H9 (cell line): ENCODE measurements at regions not wholly inside any gene's neighbourhood (a gene's known extent, or its start where the extent isn't known, plus 50 kb on each side); places are given as distances from the start of the nearest gene placed in this dataset.

Source experiments
- DNase-seq: peaks from one replicate; pipeline ENCODE4 v3.0.0-alpha.2; 2017
- H2AFZ ChIP-seq: one replicate; pipeline ENCODE4 v1.6.1; 2013; ENCODE audit warnings: mild to moderate bottlenecking, low read length, control low read depth, moderate library complexity
- H2AK5ac ChIP-seq: 2 replicates; pipeline ENCODE4 v1.6.1; 2013; ENCODE audit warnings: low read length, control low read depth, mixed read lengths; ENCODE audit not compliant: insufficient read length
- H2BK120ac ChIP-seq: one replicate; pipeline ENCODE4 v1.6.1; 2013; ENCODE audit warnings: low read depth, mild to moderate bottlenecking, low read length, control low read depth, inconsistent platforms; ENCODE audit not compliant: poor library complexity, severe bottlenecking
- H2BK12ac ChIP-seq: 2 replicates; pipeline ENCODE4 v1.6.1; 2013; ENCODE audit warnings: low read length, control low read depth, mixed read lengths, low read depth; ENCODE audit not compliant: insufficient read length
- H2BK15ac ChIP-seq: 2 replicates; pipeline ENCODE4 v1.6.1; 2013; ENCODE audit warnings: low read depth, low read length, control low read depth
- H2BK20ac ChIP-seq: one replicate; pipeline ENCODE4 v1.6.1; 2013; ENCODE audit warnings: low read depth, mild to moderate bottlenecking, low read length, control low read depth, inconsistent platforms; ENCODE audit not compliant: poor library complexity, severe bottlenecking
- H2BK5ac ChIP-seq: 2 replicates; pipeline ENCODE4 v1.6.1; 2013; ENCODE audit warnings: low read length, control low read depth, mixed read lengths; ENCODE audit not compliant: insufficient read length
- H3K14ac ChIP-seq: 2 replicates; pipeline ENCODE4 v1.6.1; 2013; ENCODE audit warnings: low read length, control low read depth; ENCODE audit not compliant: insufficient read depth
- H3K18ac ChIP-seq: 2 replicates; pipeline ENCODE4 v1.6.1; 2013; ENCODE audit warnings: low read depth, mild to moderate bottlenecking, mixed read lengths, low read length, control low read depth; ENCODE audit not compliant: insufficient read length
- H3K23ac ChIP-seq: 2 replicates; pipeline ENCODE4 v1.6.1; 2013; ENCODE audit warnings: low read length, control low read depth, mixed read lengths, low read depth; ENCODE audit not compliant: insufficient read length
- H3K23me2 ChIP-seq: 2 replicates; pipeline ENCODE4 v1.6.1; 2013; ENCODE audit warnings: low read depth, mild to moderate bottlenecking, mixed read lengths, low read length, control low read depth; ENCODE audit not compliant: insufficient read length, poor library complexity, severe bottlenecking
- H3K27ac ChIP-seq: 2 replicates; pipeline ENCODE4 v1.5.1; 2013; ENCODE audit warnings: low read length, control low read depth, mixed read lengths, low read depth; ENCODE audit not compliant: insufficient read length
- H3K27me3 ChIP-seq: 2 replicates; pipeline ENCODE4 v1.6.1; 2013; ENCODE audit warnings: low read length, control low read depth, inconsistent platforms; ENCODE audit not compliant: insufficient read depth
- H3K4ac ChIP-seq: 2 replicates; pipeline ENCODE4 v1.6.1; 2013; ENCODE audit warnings: low read depth, mild to moderate bottlenecking, control low read depth, inconsistent platforms, low read length, moderate library complexity
- H3K4me1 ChIP-seq: 2 replicates; pipeline ENCODE4 v1.6.1; 2013; ENCODE audit warnings: low read length, control low read depth, inconsistent platforms; ENCODE audit not compliant: insufficient read depth
- H3K4me2 ChIP-seq: 2 replicates; pipeline ENCODE4 v1.6.1; 2013; ENCODE audit warnings: low read length, control low read depth, mixed read lengths; ENCODE audit not compliant: insufficient read length, insufficient read depth
- H3K56ac ChIP-seq: 2 replicates; pipeline ENCODE4 v1.6.1; 2013; ENCODE audit warnings: low read depth, mild to moderate bottlenecking, mixed read lengths, low read length, control low read depth; ENCODE audit not compliant: insufficient read length
- H3K79me1 ChIP-seq: 2 replicates; pipeline ENCODE4 v1.6.1; 2013; ENCODE audit warnings: low read depth, mild to moderate bottlenecking, moderate library complexity, low read length, control low read depth, inconsistent platforms; ENCODE audit not compliant: insufficient read depth, poor library complexity, severe bottlenecking
- H3K79me2 ChIP-seq: 2 replicates; pipeline ENCODE4 v1.6.1; 2013; ENCODE audit warnings: low read length, control low read depth, inconsistent platforms; ENCODE audit not compliant: insufficient read depth
- H3K9ac ChIP-seq: 2 replicates; pipeline ENCODE4 v1.6.1; 2013; ENCODE audit warnings: low read length, control low read depth, mixed read lengths; ENCODE audit not compliant: insufficient read length; ENCODE audit errors: extremely low read depth
- H3K9me3 ChIP-seq: one replicate; pipeline ENCODE4 v1.6.1; 2013; ENCODE audit warnings: low read depth, low read length, inconsistent platforms; ENCODE audit not compliant: control insufficient read depth
- H3T11ph ChIP-seq: one replicate; pipeline ENCODE4 v1.6.1; 2013; ENCODE audit warnings: mild to moderate bottlenecking, low read length, control low read depth, inconsistent platforms
- H4K20me1 ChIP-seq: one replicate; pipeline ENCODE4 v1.6.1; 2013; ENCODE audit not compliant: control insufficient read depth, insufficient read length, insufficient read depth
- H4K5ac ChIP-seq: 2 replicates; pipeline ENCODE4 v1.6.1; 2013; ENCODE audit warnings: low read depth, mild to moderate bottlenecking, mixed read lengths, low read length, control low read depth; ENCODE audit not compliant: insufficient read length
- H4K8ac ChIP-seq: replicated peaks from 2 replicates; pipeline ENCODE4 v1.6.1; 2013; ENCODE audit warnings: low read length, control low read depth, mixed read lengths, low read depth; ENCODE audit not compliant: insufficient read length
- H4K91ac ChIP-seq: 2 replicates; pipeline ENCODE4 v1.6.1; 2013; ENCODE audit warnings: low read depth, mild to moderate bottlenecking, moderate library complexity, mixed read lengths, low read length, control low read depth; ENCODE audit not compliant: insufficient read length
- H3K27ac Mint-ChIP-seq, 3 experiments: 2 replicates in 2 of 3; 3 replicates in 1 of 3; pipeline ENCODE4 v1.8.0; 2020 to 2021; ENCODE audit warnings: mixed read lengths in 3 of 3, mild to moderate bottlenecking in 1 of 3, moderate library complexity in 1 of 3
- H3K27me3 Mint-ChIP-seq: 2 replicates; pipeline ENCODE4 v1.8.0; 2021; ENCODE audit warnings: low read depth, mild to moderate bottlenecking, moderate library complexity, mixed read lengths
- H3K36me3 Mint-ChIP-seq, 3 experiments: 2 replicates in 2 of 3; 3 replicates in 1 of 3; pipeline ENCODE4 v1.8.0; 2020 to 2021; ENCODE audit warnings: low read depth in 3 of 3, mixed read lengths in 3 of 3; ENCODE audit not compliant: insufficient read depth in 1 of 3
- H3K4me1 Mint-ChIP-seq, 2 experiments: 2 replicates each; pipeline ENCODE4 v1.8.0; 2020; ENCODE audit warnings: mixed read lengths in 2 of 2
- H3K4me3 Mint-ChIP-seq, 2 experiments: 2 replicates in 1 of 2; 3 replicates in 1 of 2; pipeline ENCODE4 v1.8.0; 2020 to 2021; ENCODE audit warnings: mild to moderate bottlenecking in 2 of 2, mixed read lengths in 2 of 2, moderate library complexity in 1 of 2
- H3K9me3 Mint-ChIP-seq, 2 experiments: 2 replicates in 1 of 2; 3 replicates in 1 of 2; pipeline ENCODE4 v1.8.0; 2020; ENCODE audit warnings: mild to moderate bottlenecking in 2 of 2, mixed read lengths in 2 of 2, moderate library complexity in 1 of 2
- WGBS: extraction: QIAGEN DNeasy Blood & Tissue Kit; methylation state at CpG from one replicate; pipeline ENCODE4 v1.1.7; 2013; ENCODE audit warnings: missing lambda C conversion rate, low lambda C conversion rate, mixed read lengths; ENCODE audit not compliant: insufficient read length; ENCODE audit errors: extremely low coverage; 5-methylcytosine and 5-hydroxymethylcytosine counted together
- TF ChIP-seq, protein P1 (sequence below): fragments of 200-600 bp; sonication (generic); conservative IDR thresholded peaks from 3 replicates; pipeline ENCODE4 v1.8.0; 2021; ENCODE audit warnings: antibody characterized with exemption, mild to moderate bottlenecking

DNA sequence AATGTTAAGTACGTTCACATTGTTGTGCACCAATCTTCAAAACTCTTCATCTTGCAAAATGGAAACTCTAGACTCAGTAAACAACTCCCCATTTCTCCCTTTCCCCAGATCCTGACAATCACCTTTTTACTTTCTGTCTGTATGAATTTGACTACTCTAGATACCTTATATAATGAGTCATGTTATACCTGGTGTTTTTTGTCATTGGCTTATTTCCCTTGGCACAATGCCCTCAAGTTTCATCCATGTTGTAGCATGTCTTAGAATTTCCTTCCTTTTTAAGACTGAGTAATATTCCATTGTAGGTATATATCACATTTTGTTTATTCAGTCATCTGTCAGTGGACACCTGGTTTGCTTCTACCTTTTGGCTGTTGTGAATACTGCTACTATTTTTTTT, 399.5 kb downstream of the LMO4 start:
- H3K23me2 ChIP-seq: no peaks in the 10 kb centered on the region
- no peaks in the 10 kb centered on the region for H3K79me2 ChIP-seq
- H2AFZ ChIP-seq: no peak overlapping the region
- H3K79me1 ChIP-seq: no peaks in the 10 kb centered on the region
- no CpG with 5 or more reads among the region's 1 CpG for WGBS
- Mint-ChIP-seq H3K36me3 (peaks cover 0 to 12% (median 6%) of the 10 kb centered on the region in 3 experiments; a peak in 5 of 7 replicates), H3K9me3 (peaks cover 7% of the 10 kb centered on the region in 2 experiments), H3K27ac (no peak overlapping the region), H3K27me3 (no peaks in the 10 kb centered on the region), H3K4me1 (peaks cover 7 to 8% of the 10 kb centered on the region in 2 experiments), H3K4me3 (no peak overlapping the region)
- no peak overlapping the region for H3K18ac ChIP-seq
- H2BK5ac ChIP-seq: no peak overlapping the region
- H3K14ac ChIP-seq: no peak overlapping the region
- H3K4ac ChIP-seq: no peak overlapping the region
- no peak overlapping the region for H4K5ac ChIP-seq
- TF ChIP-seq, protein P1, sequence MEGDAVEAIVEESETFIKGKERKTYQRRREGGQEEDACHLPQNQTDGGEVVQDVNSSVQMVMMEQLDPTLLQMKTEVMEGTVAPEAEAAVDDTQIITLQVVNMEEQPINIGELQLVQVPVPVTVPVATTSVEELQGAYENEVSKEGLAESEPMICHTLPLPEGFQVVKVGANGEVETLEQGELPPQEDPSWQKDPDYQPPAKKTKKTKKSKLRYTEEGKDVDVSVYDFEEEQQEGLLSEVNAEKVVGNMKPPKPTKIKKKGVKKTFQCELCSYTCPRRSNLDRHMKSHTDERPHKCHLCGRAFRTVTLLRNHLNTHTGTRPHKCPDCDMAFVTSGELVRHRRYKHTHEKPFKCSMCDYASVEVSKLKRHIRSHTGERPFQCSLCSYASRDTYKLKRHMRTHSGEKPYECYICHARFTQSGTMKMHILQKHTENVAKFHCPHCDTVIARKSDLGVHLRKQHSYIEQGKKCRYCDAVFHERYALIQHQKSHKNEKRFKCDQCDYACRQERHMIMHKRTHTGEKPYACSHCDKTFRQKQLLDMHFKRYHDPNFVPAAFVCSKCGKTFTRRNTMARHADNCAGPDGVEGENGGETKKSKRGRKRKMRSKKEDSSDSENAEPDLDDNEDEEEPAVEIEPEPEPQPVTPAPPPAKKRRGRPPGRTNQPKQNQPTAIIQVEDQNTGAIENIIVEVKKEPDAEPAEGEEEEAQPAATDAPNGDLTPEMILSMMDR: no peak
- H2BK20ac ChIP-seq: no peak overlapping the region
- H3K27ac ChIP-seq: no peak overlapping the region
- H2BK120ac ChIP-seq: no peak overlapping the region
- no peak overlapping the region for H2AK5ac ChIP-seq
- H3K9ac ChIP-seq: no peak overlapping the region
- H3K9me3 ChIP-seq: no peaks in the 10 kb centered on the region
- no peak overlapping the region for H3K23ac ChIP-seq
- no peak overlapping the region for H2BK15ac ChIP-seq
- no peaks in the 10 kb centered on the region for H4K20me1 ChIP-seq
- H3K4me2 ChIP-seq: no peak overlapping the region
- H3K56ac ChIP-seq: no peak overlapping the region
- H2BK12ac ChIP-seq: no peak overlapping the region
- no peak overlapping the region for H3T11ph ChIP-seq
- DNase-seq: no peak
- no peak overlapping the region for H4K8ac ChIP-seq
- no peaks in the 10 kb centered on the region for H3K4me1 ChIP-seq
- no peaks in the 10 kb centered on the region for H3K27me3 ChIP-seq
- no peak overlapping the region for H4K91ac ChIP-seq
